Stimulated activated CD4-positive, alpha-beta T cell treated with anti-CD3 and anti-CD28 coated beads, Interleukin-1b, Interleukin-23, amount 100 ng/mL, for 1 hour (primary cell): ENCODE measurements at regions not wholly inside any gene's neighbourhood (a gene's known extent, or its start where the extent isn't known, plus 50 kb on each side); places are given as distances from the start of the nearest gene placed in this dataset.
"Not testable (repeated sequence)": the region's sequence is repeated elsewhere in the genome, so short reads cannot be mapped to it uniquely, and the experiment has no call there.

Experiments used
- DNase-seq, 2 donors: peaks; one replicate each; pipeline ENCODE4 v3.0.0-alpha.2; 2020; ENCODE audit warnings: low read depth in 2 of 2

DNA sequence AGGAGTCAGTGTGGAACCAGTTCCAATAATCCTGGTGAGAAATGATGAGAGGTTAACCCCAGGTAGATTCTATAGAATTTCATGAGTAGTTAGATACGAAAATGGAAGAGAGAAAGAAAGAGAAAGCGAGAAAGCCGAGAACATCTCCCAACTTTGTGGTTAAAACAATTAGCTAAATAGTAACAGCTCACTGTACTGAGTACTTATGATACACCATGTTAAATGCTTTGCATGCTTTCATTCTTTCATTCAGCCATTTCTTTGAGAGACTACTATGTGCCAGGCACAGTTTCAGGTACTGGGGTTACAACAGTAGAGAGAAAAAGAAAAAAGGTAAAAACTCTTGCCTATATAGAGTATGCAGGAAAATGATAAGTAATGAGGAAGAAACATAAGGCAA lies 109.7 kb upstream of the SYT6 start:
- DNase-seq, result no peak

DNA sequence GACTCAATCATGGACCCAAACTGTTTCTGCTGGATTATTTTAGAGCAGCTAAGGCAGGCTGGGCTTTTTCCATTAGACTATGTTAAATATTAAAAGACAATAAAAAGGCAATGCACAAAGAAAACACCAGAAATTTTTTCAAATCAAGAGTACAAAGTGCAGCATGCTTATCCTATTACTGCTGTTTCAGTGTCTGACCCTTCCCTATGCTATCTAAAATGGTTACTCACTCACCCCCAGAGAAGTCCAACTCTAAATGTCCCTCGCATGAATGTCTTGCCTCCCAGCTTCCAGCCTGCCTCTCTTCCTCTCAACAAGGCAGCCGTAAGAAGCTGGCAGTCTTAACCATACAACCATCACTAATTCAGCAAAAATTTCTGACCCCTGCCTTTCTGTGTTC lies 108.7 kb upstream of the SYT6 start:
- DNase-seq, result no peak

DNA sequence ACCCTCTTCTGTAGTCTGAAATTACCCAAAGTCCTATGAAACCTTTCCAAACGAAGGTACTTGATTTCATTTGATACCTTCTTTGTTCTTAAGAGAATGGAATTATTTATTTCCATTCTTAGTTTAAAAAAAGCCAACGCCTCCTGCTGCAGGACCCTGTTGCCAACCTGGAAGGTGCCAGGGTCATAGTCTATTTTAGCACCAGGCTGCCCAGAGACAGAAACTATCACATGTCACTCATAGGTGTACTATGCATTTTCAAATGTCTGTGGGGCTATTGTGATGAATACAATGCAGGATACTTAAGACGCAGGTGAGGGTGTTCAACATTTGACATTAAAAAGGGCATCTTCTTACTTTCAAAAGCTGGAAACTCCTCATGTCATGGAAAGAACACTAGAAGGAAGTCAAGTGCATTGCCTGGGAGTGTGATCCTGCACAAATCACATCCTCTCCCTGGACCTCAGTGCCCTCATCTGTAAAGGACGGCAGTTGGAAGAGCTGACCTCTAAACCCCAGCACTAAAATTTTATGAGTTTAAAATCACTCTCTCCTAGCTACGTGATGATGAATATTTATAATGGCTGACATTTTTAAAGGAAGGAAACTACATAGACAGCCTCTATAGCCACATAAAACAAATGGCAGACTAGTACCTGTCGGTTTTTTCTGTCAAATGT lies 107.3 kb upstream of the SYT6 start:
- DNase-seq, result no peak

DNA sequence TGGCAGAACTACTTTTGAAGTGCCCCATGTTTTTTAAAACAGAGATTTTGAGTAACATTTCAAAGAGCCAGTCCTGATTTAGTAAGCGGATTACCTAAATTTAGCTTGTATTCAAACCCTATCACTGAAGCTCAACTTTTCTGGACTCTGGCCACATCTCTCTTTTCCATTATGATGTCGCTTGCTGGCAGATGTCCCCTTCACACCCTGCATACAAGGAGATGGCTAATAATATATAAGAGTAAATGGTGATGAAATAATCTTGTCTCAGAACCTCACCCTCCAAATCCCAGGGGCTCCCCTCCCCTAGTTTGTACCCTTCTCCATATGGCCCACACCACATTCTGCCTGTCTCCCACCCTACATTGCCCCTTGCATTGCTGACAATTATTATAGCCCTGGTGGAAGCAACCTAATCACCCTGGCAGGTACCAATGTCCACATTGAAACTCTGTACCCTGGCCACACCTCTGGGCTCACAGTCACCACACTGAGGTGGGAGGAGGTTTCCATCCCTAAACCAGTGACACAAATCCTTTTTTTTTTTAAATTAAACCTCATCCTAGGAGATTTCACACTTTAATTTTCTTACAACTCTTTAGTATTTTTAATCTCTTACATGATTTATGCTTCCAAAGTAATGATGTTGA lies 106.0 kb upstream of the SYT6 start:
- no peak for DNase-seq

DNA sequence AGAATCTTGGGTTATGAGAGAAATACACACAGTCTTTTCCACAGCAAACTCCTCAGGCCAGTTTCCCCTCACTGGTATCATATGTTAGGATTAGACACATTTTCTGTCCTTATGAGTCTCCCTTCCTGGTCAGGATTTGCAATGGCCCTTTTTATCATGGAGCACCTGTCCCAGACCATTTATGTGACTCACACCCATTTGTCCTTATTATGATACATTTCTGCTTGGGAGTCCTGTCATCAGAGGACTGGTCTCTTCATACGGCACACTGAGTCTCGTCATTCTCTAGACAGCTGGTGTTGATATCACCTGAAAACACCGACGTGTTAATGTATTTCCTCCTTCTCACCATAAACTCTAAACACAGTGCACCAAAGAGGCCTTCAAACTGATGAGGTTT lies 105.0 kb upstream of the SYT6 start:
- DNase-seq, result no peak

DNA sequence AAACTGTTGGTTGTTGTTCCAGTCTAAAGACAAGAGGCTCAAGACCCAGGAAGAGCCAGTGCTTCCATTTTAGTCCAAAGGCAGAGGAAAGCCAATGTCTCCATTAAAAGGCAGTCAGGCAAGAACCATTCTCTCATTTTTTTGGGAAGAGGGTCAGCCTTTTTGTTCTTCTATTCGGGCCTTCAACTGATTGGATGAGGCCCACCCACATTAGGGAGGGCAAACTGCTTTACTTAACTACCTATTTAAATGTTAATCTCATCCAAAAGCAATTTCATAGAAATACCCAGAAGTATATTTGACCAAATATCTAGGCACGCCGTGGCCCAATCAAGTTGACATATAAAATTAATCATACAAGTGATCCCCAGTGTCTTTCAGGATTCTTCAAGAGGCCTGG lies 104.4 kb upstream of the SYT6 start:
- DNase-seq, result no peak

DNA sequence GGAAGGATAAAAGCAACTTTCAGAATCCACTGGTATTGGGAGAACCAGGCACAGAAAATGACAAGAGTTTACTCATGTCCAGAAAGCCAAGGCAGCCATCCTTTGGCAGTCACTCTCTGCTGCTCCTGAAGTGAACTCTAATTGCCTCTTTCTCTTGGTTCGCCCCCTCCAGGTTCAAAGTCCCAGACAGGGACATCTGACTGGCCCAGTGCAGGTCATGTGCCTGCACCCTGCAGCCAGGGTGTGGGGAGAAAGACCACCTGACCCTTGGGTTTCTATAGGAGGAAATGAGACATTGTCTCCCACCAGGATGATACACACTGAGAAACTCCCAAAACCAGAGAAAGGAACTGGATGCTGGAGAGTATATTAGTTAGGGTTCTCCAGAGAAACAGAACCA lies 103.9 kb upstream of the SYT6 start:
- no peak for DNase-seq

DNA sequence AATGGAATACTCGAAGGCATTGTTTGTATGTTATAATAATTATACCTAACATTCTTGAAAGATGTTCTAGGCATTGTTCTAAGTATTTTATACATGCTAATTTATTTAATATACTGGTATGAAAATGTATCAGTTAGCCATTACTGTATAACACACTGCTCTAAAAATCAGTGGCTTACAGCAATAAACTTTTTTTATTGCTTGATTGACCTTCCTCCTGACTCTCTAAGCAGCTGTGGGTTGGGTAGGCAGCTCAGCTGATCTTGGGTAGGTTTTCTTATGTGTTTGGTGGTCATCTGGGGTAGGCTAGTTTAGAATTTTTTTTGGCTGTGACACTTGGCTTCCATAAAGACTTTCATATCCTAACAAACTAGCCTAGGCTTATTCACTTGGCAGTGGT lies 100.2 kb upstream of the SYT6 start:
- no peak for DNase-seq

DNA sequence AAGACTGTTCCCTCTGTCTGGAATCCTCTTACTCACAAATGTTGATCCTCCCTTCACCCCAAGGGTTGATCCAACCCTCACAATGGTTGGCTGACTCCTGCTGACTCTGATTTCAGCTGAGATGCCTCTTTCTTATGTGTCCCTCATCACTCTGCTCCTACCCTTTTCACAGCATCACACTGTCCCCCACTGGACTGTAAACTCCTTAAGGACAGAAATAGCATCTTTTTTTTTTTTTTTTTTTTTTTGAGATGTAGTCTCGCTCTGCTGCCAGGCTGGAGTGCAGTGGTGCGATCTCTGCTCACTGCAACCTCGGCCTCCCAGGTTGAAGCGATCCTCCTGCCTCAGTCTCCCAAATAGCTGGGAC lies 97.9 kb upstream of the SYT6 start:
- no peak for DNase-seq

DNA sequence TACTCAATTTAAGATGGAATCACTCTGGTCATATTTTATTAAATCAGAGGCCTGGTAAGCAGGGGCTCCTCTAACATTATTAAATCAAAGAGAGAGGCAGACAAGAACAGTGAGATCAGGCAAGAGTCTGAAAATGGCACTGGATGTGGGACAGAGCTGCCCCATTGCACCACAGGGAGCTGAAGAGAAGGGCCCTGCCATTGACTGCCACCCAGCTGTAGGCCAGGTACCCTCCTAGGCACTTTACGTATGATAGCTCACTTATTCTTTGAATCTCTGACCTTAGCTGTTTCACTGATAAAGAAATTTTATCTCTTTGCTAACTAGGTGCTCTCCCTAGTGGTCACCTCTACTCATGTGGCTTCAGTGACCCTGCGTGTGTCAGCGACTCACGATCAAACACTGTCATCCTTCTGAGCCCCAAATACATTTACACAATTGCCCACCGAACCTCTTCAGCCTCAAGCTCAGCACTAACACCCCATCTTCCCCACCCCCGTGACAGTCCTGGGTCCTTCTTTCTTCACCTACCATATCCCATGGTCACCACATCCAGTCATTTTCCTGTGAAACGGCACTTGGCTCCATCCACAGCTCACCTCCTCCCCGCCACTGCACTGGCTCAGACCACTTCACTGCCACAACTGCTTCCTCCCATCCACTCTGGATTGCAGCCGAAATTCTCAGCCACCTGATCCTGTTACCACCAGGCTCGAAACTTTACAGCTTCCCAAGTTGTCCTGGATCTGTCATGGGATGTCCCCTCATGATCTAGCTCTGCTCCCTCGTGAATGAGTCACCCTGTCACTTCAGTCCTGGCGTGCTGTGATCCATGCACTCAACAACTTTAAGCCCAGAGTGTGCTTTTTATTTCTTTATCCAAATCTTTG lies 97.3 kb upstream of the SYT6 start:
- no peak for DNase-seq

DNA sequence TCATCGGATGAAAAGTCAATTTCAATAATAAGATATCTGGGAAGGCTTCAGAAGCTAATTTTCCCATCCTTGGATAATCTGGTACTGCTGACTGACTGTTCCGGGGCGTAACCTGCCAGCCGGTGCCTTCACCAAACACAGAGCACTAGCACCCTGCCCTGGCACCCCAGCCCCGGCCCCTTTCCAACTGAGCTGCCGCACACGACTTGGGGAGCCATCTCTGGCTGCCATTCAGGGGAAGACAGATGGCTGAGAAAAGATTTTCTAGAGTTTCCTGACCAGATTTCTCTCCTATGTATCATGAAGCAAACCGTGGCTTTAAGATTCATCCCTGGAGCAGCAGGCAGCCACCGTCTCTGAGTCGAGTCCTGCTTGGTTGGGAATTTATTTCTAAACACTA lies 96.0 kb upstream of the SYT6 start:
- DNase-seq, result no peak

DNA sequence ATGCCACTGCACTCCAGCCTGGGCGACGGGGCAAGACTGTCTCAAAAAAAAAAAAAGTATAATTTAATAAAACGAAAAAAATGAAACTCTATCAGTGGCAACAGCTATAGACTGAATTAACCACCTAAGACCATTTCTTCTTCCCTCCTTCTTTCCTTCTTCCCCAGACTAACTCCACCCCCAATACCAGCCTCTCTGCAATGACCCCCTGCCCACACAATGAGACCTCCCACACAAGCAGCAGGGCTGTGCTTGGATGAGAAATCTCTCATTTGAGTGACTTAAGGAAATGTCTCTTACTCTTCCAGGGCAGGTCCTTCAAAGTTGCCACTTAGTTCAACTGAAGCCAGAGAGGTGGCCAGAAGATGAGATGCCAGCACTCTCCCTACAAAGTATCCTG lies 94.5 kb upstream of the SYT6 start:
- DNase-seq, result no peak

DNA sequence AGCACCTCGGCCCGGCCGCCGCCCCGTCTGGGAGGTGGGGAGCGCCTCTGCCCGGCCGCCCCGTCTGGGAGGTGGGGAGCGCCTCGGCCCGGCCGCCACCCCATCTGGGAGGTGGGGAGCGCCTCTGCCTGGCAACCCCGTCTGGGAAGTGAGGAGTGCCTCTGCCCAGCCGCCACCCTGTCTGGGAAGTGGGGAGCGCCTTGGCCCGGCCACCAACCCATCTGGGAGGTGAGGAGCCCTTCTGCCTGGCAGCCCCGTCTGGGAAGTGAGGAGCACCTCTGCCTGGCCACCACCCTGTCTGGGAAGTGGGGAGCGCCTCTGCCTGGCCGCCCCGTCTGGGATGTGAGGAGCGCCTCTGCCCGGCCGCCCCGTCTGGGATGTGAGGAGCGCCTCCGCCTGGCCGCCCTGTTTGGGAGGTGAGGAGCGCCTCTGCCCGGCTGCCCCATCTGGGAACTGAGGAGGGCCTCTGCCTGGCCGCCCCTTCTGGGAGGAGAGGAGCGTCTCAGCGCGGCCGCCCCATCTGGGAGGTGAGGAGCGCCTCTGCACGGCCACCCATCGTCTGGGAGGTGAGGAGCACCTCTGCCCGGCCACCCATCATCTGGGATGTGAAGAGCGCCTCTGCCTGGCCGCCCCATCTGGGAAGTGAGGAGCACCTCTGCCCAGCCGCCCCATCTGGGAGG lies 89.0 kb upstream of the SYT6 start:
- DNase-seq, result not testable (repeated sequence)

DNA sequence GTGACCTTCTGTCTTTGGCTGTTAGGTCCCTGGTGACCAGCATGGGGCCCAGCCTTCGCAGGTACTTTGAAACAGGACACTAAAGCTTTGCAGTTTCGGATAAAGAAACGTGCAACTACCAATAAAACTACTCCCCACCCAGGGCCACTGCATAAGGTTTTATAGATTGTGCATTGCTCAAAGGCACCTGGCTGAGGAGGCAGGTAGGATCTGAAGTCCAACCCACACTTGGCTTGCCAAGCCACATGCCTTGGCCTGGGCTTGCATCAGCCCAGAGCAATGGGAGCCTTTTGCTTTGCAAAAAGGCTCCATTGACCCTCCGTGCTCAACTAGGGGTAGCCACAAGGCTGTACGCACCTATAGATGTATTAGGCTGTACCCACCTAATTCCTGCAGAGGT lies 84.4 kb upstream of the SYT6 start:
- no peak for DNase-seq

DNA sequence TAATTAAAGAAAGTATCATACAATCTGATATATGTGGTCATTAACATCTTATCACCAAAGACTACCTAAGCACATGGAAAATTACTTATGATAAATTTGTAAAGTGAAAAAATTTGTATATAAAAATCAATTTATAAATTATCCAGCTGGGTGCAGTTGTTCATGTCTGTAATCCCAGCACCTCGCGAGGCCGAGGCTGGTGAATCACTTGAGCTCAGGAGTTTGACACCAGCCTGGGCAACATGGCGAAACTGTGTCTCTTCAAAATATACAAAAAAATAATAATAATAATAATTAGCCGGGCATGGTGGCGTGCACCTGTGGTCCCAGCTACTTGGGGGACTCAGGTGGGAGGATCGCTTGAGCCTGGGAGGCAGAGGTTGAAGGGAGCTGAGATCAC lies 82.8 kb upstream of the SYT6 start:
- DNase-seq, result no peak

DNA sequence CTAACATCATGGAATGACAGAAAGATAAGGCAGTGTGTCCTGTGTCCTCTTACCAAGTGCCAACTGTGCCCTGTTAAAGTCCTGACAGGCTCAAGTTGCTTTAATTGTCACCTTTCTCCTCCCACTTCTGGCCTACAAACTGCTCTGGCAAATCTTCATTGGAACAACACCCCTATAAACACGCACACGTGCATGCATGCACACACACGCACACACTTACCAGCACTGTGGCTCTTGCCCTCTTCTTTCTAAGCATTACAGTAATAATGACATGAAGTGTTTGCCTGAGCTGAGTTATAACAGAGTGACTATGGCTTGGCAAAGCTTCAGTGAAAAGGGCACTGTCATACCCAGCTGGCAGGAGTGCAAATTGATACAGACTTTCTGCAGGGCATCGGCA lies 82.3 kb upstream of the SYT6 start:
- DNase-seq, result no peak

DNA sequence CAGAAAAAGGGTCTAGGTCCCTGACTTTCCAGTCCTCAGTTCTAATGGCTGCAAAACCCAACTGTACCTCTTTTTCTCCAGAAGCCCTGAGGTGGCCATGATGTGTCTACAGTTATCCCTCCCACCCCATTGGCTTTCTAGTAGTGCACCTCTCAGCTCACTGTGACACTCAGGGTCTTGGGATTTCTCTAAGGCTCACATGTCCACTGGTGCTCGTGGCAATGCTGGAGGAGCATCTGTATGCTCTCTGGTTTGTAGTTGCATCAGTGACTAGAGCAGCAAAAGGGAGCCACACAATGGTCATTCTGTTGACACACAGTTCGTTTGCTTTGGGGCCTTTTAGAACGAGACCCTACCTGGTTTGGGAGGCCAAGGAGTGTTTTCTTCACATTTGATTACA lies 81.6 kb upstream of the SYT6 start:
- DNase-seq, result no peak

DNA sequence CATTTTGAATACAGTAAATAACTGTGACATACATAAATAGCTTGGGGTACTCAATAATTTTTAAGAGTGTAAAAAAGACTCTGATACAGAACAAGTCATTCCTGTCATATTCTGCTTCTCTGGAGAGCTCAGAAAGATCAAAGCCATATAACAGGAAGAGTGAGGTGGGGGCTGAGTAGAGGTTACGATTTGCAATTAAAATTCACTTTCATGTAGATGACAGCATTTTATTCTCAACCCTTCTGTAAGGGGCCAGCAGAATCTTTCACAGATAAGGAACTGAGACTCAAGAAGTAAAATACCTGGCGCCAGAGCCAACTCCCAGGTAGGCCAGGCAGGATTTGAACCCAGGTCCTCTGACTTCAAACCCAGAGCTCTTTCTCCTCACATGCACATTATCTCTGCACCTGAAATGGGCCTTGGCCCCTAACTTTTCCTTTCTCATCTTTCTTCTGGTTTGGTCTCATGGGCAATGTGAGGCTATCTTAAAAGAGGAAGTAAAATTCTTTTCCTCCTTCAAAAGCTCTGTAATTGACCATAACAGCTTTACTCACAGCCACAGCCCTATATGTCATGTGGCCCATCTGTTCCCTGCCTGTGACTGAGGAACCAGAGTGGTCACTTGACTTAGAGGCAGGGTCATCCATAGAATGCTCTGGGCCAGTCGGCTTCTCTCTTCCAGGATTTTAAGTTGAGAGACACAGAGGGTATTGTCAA lies 80.9 kb upstream of the SYT6 start:
- DNase-seq, result no peak

DNA sequence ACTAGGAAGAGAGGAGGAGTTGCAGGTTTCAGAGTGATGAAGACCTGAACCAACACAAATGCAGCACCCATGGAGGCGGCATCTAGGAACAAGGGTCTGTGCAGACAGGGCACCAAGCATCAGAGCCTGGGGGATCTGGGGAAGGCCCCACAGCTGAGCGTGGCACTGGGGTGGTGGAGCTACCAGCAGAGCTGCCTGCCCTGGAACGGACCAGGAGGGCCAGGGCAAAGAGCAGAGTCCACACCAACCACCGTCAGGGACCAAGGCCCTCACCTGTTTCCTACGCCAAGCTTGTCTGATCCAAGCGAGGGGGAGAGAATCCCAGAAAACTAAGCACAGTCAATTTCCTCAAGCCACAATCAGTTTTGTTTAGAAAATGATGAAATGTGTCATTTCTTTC lies 79.0 kb upstream of the SYT6 start:
- DNase-seq, result no peak

DNA sequence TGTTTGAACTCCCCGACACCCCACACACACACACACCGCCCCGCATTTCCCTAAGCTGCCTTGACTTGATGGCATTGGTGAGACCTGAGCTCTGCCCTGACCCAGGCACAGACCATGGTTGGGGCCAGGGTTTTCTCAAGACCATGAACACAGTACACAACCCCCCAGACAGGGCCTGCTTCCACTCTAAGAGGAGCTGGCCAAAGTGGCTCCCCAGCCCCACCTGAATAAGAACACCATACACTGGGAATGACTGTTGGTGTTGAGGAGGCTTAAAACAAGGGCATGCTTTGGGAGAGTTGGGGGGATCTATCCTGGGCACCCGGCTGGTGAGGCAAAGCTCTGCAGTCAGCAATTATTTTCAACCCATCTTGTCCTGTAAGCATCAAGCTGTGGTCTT lies 77.6 kb upstream of the SYT6 start:
- DNase-seq, result no peak

DNA sequence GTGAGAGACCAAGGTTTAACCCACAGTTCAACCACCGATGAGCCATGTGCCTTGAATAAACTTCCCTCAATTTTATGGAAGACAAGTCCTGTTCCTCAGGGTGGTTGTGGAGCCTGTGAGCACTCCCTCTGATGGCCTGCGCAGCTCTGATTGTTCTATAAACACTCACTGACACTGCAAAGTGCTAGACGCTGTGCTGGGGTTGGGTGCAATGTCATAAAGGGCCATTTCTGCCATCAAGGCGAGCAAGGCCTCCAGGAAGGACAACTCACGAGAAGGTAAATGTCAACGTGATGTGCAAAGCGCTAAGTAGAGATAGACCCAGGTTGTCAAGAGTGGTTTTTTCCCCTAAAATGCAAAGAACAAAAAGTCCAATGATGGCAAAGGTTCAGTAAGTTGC lies 75.7 kb upstream of the SYT6 start:
- DNase-seq, result no peak

DNA sequence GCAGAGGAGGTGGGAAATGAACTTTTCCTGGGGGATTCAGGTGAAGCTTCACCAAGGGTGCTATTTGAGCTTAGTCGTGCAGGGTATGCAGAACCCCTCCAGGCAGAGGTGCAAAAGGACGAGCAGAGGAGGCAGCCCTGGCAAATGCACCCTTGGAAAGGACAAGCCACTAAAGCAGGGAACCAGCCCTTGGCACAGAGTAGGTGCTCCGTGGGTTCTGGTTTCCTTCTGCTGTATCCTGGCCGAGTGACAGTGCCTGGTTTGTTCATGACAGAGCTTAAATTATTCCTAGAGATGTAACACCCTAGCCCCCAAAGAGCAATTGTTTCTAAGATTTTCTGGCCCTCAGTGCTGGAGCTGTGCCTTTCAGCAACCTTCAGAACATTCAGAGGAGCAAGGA lies 73.4 kb upstream of the SYT6 start:
- DNase-seq, result no peak
